ENCODE measurements at regions not wholly inside any gene's neighbourhood (a gene's known extent, or its start where the extent isn't known, plus 50 kb on each side); places are given as distances from the start of the nearest gene placed in this dataset.

DNA sequence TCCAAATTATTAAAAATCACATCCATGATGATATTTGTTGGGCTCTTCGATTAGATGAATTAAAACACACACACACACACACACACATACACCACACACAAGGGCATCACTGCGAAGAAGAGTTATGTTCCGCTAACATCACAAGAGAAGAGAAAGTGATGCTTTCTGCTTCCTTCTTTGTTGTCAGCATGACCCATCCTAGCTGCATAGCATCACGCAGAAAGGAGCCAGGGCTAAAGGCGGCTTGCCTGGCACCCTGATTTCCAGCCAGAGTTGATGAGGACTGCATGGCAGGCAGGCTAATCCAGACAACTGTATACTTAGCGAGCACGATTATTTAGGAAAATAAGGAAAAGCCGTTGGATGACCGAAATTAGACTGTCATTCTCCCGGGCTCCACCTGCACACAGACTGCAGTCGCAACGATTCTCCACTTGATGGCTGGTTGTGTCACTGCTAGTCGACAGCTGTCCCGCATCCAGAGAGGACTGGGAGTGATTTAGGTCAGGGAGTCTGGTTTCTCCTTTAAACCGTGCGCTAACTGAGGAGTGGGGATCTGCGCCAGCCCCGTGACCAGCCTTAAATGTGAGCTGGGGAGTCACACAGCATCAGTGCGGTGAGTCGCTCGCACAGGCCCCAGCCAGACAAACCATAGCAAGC lies 70.6 kb upstream of the SOX4 start:
- H3K36me3 ChIP-seq (ENCODE audit: control insufficient read depth in 4 of 4, insufficient read depth in 4 of 4, low read length in 4 of 4): no peaks in the 10 kb centered on the region
- 79 to 85% methylated on average over 21 of the region's 21 CpGs for WGBS, 2 donors
- H3K9ac ChIP-seq (ENCODE audit: insufficient read depth in 1 of 2, low read length in 2 of 2): no peak overlapping the region
- H3K4me1 ChIP-seq (ENCODE audit: control insufficient read depth in 5 of 5, insufficient read depth in 5 of 5, low read length in 5 of 5): no peaks in the 10 kb centered on the region
- DNase-seq (peak in 1 of 3 donors; percentile 14), ATAC-seq (ENCODE audit: insufficient read depth, low FRiP score) (no peak)
- H3K27me3 ChIP-seq (ENCODE audit: control insufficient read depth in 3 of 3, insufficient read depth in 3 of 3, low read length in 2 of 3): peaks cover 0 to 6% (median 0%) of the 10 kb centered on the region in 3 donors
- TF ChIP-seq, protein P1, sequence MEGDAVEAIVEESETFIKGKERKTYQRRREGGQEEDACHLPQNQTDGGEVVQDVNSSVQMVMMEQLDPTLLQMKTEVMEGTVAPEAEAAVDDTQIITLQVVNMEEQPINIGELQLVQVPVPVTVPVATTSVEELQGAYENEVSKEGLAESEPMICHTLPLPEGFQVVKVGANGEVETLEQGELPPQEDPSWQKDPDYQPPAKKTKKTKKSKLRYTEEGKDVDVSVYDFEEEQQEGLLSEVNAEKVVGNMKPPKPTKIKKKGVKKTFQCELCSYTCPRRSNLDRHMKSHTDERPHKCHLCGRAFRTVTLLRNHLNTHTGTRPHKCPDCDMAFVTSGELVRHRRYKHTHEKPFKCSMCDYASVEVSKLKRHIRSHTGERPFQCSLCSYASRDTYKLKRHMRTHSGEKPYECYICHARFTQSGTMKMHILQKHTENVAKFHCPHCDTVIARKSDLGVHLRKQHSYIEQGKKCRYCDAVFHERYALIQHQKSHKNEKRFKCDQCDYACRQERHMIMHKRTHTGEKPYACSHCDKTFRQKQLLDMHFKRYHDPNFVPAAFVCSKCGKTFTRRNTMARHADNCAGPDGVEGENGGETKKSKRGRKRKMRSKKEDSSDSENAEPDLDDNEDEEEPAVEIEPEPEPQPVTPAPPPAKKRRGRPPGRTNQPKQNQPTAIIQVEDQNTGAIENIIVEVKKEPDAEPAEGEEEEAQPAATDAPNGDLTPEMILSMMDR (IDR thresholded peaks at IDR 0.05; ENCODE audit: control extremely low read depth, extremely low read depth): no peak
- no peaks in the 10 kb centered on the region for H3K9me3 ChIP-seq (ENCODE audit: control insufficient read depth in 4 of 4, insufficient read depth in 3 of 4, low read length in 3 of 4)
- no peak overlapping the region for H3K27ac ChIP-seq (ENCODE audit: low read depth in 1 of 2, low read length in 1 of 2)
- H3K4me3 ChIP-seq: no peak overlapping the region

GRCh38 chr6:21523652-21524051 lies 69.9 kb upstream of the SOX4 start:
- H3K27me3 ChIP-seq (ENCODE audit: control insufficient read depth in 3 of 3, insufficient read depth in 3 of 3, low read length in 2 of 3): peaks cover 0 to 6% (median 0%) of the 10 kb centered on the region in 3 donors
- WGBS, 2 donors: 88 to 89% methylated on average over 3 of the region's 3 CpGs
- H3K9me3 ChIP-seq (ENCODE audit: control insufficient read depth in 4 of 4, insufficient read depth in 3 of 4, low read length in 3 of 4): no peaks in the 10 kb centered on the region
- ATAC-seq (ENCODE audit: insufficient read depth, low FRiP score) (no peak), DNase-seq (no peak)
- H3K36me3 ChIP-seq (ENCODE audit: control insufficient read depth in 4 of 4, insufficient read depth in 4 of 4, low read length in 4 of 4): no peaks in the 10 kb centered on the region
- TF ChIP-seq, protein P1 (IDR thresholded peaks at IDR 0.05; ENCODE audit: control extremely low read depth, extremely low read depth): no peak
- no peak overlapping the region for H3K9ac ChIP-seq (ENCODE audit: insufficient read depth in 1 of 2, low read length in 2 of 2)
- H3K4me3 ChIP-seq: no peak overlapping the region
- no peak overlapping the region for H3K27ac ChIP-seq (ENCODE audit: low read depth in 1 of 2, low read length in 1 of 2)
- H3K4me1 ChIP-seq (ENCODE audit: control insufficient read depth in 5 of 5, insufficient read depth in 5 of 5, low read length in 5 of 5): no peaks in the 10 kb centered on the region

DNA sequence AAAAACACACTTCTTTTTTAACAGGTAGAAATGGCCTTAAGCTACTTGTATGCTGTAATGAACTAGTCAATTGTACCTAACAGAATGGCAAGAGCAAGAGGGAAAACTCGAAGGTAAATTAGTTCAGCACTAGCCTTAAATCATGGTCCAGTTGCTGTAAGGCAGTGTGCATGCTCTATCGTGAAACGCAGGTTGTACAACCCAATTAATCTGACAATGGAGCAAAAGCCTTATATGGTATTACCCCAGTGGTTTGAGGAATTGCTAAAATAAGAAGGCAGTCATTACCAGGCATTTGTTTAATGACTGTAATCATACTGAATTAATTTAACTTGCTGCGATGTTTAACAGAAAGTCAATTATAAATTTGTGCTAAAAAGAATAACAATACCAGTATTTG lies 69.3 kb upstream of the SOX4 start:
- DNase-seq: no peak

More for the DNA sequence above, 69.3 kb upstream of the SOX4 start:
- Histone ChIP-seq H3K4me3 (no peak overlapping the region), H3K9me3 (ENCODE audit: control insufficient read depth in 4 of 4, insufficient read depth in 3 of 4, low read length in 3 of 4) (no peaks in the 10 kb centered on the region), H3K36me3 (ENCODE audit: control insufficient read depth in 4 of 4, insufficient read depth in 4 of 4, low read length in 4 of 4) (no peaks in the 10 kb centered on the region), H3K27me3 (ENCODE audit: control insufficient read depth in 3 of 3, insufficient read depth in 3 of 3, low read length in 2 of 3) (peaks cover 0 to 6% (median 0%) of the 10 kb centered on the region in 3 donors), H3K27ac (ENCODE audit: low read depth in 1 of 2, low read length in 1 of 2) (no peak overlapping the region), H3K4me1 (ENCODE audit: control insufficient read depth in 5 of 5, insufficient read depth in 5 of 5, low read length in 5 of 5) (no peaks in the 10 kb centered on the region), H3K9ac (ENCODE audit: insufficient read depth in 1 of 2, low read length in 2 of 2) (no peak overlapping the region)
- TF ChIP-seq, protein P1 (IDR thresholded peaks at IDR 0.05; ENCODE audit: control extremely low read depth, extremely low read depth): no peak
- no peak for ATAC-seq (ENCODE audit: insufficient read depth, low FRiP score)
- 70 to 85% methylated on average over 4 of the region's 4 CpGs for WGBS, 2 donors

All from lung (tissue), 11 donors.